ENCODE measurements at regions not wholly inside any gene's neighbourhood (a gene's known extent, or its start where the extent isn't known, plus 50 kb on each side); places are given as distances from the start of the nearest gene placed in this dataset.
A peak's percentile ranks its signal among the peaks of the same experiment; 100 is the strongest.

DNA sequence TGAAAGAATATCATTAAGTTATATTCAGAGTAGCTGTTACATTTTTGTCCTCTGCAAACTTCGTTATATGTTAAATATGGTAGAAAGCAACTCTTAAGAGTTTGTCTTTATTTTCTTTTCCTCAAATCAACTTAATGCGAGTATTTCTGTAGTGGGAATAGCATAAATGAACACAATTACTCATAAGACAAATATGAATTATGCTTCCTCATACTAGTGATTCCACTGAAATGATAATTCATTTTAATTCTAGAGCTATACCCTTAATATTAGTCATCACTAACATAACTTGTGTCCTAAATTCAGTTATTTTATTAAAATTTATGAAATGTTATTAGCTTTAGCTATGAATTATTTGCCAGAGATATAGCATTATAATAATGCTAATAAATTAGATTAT, 820.6 kb upstream of the KCND2 start:
- no peak for DNase-seq

DNA sequence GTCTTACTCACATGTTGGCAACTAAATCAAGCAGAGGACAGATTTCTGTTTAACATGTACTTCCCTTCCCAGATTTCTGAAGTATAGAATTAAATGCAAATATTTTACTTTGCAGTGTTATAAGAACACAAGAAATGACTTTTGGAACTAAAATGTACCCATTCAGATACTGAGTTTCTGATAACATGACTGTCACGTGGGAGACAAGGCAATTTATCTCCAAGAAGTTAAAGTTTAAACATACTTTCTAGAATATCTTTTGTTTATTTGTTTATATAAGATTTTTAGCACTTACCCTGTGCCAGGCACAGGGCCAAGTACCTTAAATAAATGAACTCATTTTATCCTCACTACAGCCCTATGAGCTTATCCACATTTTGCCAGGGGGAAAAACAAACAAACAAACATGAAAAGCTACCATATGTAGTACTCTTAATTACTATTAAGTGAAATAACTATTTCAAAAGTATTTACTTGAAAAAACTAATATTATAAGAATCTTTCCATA, 807.1 kb upstream of the KCND2 start:
- DNase-seq, result no peak

DNA sequence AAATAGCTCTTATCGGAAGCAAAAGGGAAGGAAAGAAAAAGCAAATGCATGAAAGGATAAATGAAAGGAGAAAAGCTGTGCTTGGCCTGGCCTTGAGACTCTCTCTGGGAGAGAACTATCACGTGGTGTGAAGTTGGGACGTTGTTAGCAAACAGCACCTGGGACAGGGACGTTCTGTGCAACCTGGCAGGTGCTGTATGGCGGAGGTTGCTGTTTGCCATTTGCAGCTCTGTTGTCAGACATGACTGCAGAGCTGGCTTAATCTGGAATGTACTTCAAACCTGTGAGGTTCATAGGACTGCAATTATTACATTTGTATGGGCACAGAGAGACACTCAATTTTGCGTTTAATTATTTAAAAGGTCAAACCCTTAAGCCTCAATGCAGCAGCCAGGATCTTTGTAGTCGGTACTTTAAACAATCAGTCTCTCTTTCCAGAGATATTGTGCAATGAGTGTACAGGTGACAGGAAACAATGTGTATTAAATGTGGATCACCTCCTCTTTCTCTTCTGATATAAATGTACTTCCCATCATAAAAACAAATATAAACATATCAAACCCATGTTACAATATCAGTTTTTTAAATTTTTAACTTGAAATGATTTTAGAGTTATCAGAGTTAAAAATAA, 800.5 kb upstream of the KCND2 start:
- DNase-seq, result no peak

DNA sequence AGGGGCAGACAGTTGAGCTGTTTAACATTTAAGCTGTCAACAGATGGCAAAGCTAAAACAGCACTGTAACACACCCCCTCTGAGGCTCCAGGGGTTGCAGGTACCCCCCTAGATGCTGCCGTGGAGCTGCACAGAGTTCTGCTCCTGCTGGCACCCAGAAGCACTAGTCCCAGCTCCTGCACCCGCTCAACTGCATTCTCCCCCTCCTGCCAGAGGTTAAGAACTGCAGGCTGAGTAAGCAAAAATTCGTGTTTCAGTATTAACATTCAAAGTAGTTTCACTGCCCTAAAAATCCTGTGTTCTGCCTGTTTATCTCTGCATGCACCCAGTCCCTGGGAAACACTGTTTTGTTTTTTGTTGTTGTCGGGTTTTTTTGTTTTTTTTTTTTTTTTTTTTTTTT, 790.8 kb upstream of the KCND2 start:
- peak in 1 of 5 experiments; percentile 15 for DNase-seq

DNA sequence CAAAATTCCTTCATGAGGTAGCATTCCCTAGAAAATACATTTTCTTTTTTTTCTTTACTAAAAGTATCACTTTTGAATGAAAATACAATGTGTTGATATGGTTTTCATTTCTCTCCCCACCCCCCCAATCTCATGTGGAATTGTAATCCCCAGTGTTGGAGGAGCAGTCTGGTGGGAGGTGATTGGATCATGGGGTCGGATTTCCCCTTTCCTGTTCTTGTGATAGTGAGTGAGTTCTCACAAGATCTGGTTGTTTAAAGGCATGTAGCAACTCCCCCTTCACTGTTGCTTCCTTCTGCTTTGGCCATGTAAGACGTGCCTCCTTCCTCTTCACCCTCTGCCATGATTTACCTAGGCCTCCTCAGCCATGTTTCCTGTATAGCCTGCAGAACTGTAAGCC, 790.3 kb upstream of the KCND2 start:
- no peak for DNase-seq

DNA sequence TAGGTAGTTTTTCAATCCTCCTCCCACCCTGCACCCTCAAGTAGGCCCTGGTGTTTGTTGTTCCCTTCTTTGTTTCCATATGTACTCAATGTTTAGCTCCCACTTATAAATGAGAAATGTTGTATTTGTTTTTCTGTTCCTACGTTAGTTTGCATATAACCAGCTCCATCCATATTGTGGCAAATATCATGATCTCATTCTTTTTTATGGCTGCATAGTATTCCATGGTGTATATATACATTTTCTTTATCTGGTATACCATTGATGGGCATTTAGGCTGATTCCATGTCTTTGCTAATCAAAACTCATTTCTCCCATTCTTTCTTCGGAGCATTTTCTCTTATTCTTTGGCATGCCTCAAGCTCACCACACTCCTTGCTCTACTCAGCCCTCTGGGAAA, 789.6 kb upstream of the KCND2 start:
- DNase-seq, result no peak

DNA sequence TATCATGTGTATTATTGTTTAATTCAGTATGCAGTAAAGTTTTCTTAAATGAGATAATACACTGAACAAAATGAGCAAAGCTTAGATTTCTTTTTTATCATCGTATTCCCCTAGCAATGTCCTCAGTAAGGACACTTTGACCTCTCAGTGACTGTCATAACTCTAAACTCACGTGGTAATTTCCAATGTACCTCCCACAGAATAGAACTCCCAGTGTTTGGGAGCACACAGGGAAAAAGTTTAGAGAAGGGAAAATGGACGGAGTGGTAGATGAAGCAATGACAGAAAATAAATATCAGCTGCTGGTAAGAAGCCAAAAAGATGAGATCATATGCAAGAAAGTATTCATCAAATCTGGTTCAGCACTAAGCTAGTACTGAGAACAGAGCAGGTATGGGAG, 758.6 kb upstream of the KCND2 start:
- no peak for DNase-seq

DNA sequence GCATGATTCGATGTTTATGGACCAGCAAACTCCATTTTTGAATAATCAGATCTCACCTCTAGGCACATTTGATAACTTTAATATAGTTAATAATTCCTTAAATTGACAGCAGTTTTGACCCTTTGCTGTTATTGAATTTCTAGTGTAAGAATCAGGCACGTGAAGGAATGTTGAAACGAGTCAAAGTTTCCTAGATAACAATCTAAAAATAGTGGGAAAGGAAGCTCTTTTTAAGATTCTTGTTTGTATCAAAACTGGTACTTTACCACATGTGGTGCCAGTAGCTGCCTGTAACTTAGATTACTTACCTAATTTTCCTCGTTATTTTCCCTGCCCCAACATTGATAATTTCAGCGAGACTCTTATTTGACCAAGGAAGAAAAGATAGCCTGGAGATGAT, 757.8 kb upstream of the KCND2 start:
- no peak for DNase-seq

DNA sequence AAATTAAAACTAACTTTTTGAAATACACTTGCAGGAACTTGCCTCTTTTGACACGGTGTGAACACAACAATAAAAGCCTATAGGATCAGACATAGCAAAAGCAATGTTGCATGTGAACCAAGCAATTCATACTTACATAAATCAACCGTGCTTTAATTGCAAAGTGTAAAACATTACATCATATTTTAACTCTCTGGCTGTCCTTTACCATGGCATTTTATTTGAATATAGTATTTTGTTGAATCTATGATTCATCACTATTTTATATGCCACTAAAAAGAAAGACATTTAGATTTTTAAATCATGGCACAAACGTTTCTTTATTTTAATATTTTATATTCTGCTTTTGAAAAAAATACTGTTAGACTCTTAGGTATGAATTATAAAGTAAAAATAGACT, 757.0 kb upstream of the KCND2 start:
- no peak for DNase-seq

DNA sequence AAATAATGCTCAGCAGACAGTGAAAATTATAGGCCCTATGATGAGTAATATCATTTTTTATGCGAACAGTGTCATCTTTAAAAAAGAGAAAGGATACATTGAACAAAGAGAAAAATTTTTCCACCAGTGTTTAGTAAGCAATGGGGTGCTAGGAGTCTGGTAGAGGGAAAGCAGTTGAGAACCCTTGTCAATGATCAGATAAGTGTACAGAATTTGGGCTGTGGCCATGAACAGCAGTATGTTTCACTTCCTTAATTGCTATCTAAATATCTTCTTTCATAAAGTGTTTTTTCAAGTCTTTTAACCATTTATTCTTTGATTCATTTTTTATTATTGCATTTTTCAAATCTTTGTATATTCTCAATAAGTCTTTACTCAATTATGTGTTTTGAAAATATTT, 750.7 kb upstream of the KCND2 start:
- no peak for DNase-seq

DNA sequence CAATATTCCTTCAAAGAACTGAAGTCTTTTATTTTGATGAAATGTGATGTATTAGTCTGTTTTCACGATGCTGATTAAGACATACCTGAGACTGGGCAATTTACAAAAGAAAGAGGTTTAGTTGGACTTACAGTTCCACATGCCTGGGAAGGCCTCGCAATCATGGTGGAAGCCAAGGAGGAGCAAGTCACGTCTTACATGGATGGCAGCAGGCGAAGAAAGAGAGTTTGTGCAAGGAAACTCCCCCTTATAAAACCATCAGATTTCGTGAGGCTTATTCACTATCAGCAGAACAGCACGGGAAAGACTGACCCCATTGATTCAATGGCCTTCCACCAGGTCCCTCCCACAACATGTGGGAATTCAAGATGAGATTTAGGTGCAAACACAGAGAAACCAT, 750.3 kb upstream of the KCND2 start:
- no peak for DNase-seq

DNA sequence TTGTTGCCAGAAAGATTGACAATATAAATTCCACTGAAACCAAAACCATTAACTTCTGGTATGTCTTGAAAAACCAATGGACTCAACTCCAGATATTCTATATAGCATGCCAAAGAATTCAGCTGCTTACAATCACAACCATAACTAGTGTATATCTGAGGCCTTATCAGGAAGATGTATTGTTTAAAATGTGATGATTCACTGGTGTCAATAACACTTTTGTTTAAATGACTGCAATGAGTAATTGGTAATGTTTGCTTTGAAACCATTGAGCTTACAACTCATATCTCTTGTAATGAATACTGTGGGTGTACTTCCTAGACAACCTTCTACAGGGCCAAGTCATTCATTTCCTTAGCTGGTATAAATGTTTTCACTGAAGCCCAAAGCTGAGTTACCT, 727.9 kb upstream of the KCND2 start:
- no peak for DNase-seq

DNA sequence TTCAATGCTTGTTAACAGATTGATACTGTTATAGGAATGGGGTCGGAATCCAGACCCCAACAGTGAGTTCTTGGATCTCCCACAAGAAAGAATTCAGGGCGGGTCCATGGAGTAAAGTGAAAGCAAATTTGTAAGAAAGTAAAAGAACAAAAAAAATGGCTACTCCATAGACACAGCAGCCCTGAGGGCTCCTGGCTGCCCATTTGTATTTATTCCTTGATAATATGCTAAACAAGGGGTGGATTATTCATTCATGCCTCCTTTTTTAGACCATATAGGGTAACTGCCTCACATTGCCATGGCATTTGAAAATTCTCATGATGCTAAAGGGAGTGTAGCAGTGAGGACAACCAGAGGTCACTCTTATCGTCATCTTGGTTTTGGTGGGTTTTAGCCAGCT, 717.2 kb upstream of the KCND2 start:
- no peak for DNase-seq

DNA sequence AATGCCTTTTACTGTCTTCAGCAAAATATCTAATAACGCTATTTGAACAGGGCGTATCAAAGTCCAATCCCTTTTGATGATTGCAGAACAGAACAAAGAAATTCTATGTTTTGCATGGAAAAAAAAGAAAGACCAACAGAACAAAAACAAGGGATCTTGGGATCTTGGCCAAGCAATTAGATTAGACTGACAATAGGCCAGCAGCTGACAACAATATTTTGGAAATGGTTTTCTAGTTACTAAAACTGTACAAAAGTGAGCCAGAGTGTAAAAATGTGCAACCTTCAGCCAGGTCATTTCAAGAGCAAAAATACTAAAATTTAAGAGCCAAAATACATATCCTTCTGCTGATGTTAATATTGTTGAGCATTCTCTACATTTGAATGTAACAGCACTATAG, 716.5 kb upstream of the KCND2 start:
- no peak for DNase-seq

DNA sequence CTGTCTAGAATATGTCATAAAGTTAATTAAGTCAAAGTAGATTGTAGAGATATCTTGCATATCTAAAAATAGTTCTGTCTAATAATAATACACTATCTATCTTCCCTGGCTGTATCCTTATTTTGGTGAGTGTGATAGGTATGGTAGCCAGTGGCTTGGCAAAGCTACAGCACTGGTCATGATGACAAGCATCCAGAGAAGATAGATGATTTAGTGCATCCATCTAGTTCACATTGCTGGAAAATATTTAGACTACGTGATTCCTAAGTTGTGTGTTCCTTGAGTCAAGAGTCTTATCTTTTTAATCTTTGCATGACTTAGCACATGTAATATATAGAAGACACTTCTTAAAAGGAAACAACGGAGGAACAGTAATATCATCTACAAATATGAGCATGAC, 711.2 kb upstream of the KCND2 start:
- DNase-seq, result no peak

DNA sequence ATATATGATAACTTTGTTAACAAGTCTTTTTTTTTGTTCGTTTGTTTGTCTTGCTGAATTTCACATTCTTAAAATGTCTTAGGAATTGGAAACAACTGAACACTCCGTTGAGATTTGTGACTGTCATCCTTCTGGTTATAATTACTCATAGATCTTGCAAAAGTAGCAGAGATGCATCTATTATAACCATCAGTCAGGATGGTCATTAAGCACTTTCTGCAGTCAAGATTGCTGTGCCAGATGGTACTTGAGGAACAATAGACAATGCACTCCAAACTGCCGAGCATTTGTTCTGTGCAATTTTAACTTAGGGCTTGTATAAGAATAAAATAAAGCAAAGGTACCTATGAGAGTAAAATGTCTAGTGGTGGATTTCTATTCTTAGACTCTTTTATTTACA, 710.1 kb upstream of the KCND2 start:
- no peak for DNase-seq

DNA sequence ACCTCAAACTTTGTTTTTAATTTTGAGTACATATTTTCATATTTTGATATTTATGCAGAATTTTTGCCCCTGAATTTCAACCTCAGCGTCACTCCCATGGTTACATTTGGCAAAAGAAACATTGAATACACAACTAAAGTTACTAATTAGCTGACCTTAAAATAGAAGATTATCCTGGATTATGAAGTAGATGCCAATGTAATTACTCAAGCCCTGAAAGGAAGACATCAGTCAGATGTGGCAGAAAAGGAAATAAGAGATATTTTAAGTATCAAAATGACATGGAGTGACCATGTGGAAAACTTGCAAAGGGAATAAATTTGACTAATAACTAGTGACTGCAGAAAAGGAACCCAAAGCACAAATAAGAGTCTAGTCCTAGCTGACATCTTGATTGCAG, 701.3 kb upstream of the KCND2 start:
- DNase-seq, result no peak

DNA sequence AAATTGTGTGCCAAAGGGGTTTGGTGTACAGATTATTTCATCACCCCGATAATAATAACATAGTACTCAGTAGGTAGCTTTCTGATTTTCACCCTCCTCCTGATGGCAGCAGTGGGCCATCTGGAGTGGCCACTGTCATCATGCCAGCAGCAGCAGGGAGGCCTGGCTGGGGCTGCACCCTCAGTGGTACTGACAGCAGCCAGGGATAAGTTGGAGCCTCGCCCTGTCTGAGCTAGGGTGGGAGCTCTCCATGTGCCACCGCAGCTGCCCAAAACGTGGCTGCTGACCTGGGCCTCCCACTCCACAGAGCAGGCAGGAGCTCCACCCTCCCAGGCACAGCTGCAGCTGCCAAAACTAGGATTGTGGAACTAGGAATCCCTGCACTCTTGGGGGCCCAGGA, 700.8 kb upstream of the KCND2 start:
- DNase-seq, result no peak

DNA sequence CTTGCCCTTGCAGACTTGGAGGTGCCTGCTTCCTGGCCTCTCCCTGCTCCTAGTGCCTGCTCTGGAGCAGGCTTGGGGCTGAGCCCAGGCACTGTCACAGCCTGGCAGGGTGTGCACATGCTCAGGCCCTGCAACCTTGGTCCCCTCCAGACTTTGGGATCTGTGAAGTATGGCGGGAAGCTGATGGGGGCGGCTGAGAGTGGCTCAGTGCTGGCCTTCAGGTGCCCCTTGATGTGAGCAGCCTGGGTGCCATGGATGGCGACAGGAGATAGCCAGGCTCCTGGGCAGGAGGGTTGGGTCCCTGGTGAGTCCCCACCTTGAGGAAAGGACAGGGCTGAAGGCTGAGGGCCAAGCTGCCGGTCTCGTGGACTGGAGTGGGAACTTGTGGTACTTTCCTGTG, 700.4 kb upstream of the KCND2 start:
- no peak for DNase-seq

DNA sequence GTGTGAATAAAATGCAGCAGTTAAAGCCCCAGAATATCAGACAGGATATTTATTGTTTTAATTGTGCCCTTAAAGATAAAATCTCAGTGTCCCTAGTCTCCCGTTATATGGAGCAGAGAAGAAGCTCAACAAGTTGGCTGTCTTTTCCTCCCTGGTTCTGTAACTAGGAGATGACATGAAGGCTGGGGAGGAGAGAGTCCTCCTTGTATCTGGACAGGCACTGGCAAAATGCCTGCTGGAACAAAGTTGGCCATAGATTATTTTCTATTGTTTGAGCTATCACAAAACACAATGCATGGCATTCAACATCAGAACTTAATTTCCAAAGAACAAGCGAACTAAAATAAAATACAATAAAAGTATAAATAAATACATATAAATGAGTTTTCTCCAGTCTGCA, 694.9 kb upstream of the KCND2 start:
- no peak for DNase-seq

DNA sequence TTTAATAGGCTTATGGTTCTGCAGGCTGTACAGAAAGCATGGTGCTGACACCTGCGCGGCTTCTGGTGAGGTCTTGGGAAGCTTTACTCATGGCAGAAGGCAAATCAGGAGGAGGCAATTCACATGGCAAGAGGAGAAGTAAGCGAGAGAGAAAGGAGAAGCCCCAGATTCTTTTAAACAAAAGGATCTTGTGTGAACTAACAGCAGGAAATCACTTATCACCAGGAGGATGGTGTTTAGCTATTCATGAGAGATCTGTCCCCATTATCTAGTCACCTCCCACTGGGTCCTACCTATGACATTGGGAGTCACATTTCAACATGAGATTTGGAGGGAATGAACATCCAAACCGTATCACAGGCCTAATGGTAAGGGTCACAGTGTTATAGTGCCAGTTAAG, 678.0 kb upstream of the KCND2 start:
- no peak for DNase-seq

DNA sequence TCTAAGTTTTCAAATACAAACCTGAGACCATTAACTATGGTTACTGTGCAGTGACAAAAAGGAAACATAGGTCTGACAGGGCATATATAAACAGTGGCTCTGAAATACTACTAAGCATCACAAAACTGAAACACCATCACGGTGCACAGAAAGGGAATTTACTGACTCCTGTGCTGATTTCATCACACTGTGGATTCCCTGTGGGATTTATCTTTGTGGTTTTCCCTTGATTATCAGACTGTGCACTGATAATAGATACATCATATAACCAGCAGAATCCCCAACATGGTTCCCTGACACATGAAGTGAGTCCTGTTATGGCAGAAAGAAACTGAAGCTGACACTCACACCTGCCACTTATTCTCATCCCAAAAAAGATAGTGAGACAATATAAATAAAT, 676.3 kb upstream of the KCND2 start:
- no peak for DNase-seq

DNA sequence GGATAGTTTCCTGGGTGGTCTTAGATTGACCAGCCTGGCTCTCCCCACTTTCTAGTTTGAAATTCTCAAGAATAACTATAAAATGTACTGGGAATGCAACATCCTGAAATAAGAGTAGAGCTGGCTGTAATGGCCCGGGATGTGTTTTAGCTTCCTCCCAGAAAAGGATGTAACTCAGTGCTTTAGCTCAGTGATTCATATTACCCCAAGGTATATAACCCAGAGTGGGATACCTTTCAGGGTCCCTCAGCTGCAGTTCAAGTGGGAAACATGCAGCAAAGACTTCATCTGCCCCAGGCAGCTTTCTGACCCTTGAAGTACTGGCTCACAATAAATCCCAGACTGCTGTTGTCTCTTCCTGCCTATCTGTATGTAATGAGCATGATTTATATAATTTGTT, 666.7 kb upstream of the KCND2 start:
- no peak for DNase-seq

DNA sequence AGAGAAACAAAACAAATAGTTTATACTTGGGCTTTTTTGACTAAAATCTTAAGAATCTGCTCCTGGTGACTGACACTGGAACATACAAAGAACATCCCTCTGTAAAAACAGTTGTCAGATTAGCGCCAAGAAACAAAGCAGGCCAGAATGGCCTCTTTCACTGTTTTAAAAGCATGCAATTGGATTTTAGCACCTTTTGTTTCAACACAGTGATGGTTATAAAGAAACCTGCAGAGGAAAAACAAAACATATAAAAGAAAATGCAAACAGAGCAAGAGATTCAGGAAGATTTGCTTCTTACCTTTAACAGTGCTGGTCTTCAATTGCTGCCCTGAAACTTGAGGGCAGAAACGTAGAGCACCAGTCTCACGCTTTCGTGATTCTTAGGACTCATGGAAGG, 652.2 kb upstream of the KCND2 start:
- no peak for DNase-seq

DNA sequence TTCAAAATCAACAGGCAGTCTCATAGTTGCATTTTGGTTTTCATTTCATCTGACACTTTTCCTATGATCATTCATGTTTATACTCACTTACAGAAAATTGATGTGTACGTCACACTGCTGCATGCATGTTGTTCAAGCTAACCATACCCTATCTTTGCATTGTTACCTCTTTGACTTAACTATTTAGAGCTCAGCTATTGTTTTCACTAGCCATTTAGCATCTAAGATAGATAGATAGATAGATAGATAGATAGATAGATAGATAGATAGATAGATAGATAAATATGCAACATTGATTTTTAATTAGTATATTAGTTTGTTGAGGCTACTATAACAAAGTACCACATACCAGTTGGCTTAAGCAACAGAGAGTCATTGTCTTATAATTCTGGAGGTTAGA, 649.5 kb upstream of the KCND2 start:
- DNase-seq, result no peak
